Brain microvascular endothelial cell (primary cell): ENCODE measurements at regions not wholly inside any gene's neighbourhood (a gene's known extent, or its start where the extent isn't known, plus 50 kb on each side); places are given as distances from the start of the nearest gene placed in this dataset.
"Not testable (repeated sequence)": the region's sequence is repeated elsewhere in the genome, so short reads cannot be mapped to it uniquely, and the experiment has no call there.

Experiments
- DNase-seq: peaks from one replicate; pipeline ENCODE4 v3.0.0-alpha.2; 2020
- H3K27ac ChIP-seq: fragments of 250-450 bp; sonication (Bioruptor Pico); 2 replicates; pipeline ENCODE4 v1.5.1; 2020; ENCODE audit warnings: mild to moderate bottlenecking, moderate library complexity
- H3K27me3 ChIP-seq: fragments of 250-450 bp; sonication (Bioruptor Pico); replicated peaks from 2 replicates; pipeline ENCODE4 v1.5.1; 2020; ENCODE audit warnings: mild to moderate bottlenecking
- H3K36me3 ChIP-seq: fragments of 250-450 bp; sonication (Bioruptor Pico); replicated peaks from 2 replicates; pipeline ENCODE4 v1.5.1; 2020; ENCODE audit warnings: mild to moderate bottlenecking
- H3K4me3 ChIP-seq: 2 replicates; pipeline ENCODE4 v1.5.1; 2011; ENCODE audit warnings: low read depth, mild to moderate bottlenecking, control low read depth, low read length, moderate library complexity
- in situ Hi-C: cut with HindIII; loops from 2 replicates; pipeline ENCODE4 v1.10.0; 2017; ENCODE audit warnings: low sequenced_read_pairs, low pct_ligation_motif_present
- TF ChIP-seq, protein P1 (sequence below): IDR thresholded peaks from 2 replicates; pipeline ENCODE4 v1.5.1; 2011; ENCODE audit warnings: low read depth, mild to moderate bottlenecking, moderate library complexity, low read length, control low read depth, inconsistent platforms; ENCODE audit errors: missing control alignments

DNA sequence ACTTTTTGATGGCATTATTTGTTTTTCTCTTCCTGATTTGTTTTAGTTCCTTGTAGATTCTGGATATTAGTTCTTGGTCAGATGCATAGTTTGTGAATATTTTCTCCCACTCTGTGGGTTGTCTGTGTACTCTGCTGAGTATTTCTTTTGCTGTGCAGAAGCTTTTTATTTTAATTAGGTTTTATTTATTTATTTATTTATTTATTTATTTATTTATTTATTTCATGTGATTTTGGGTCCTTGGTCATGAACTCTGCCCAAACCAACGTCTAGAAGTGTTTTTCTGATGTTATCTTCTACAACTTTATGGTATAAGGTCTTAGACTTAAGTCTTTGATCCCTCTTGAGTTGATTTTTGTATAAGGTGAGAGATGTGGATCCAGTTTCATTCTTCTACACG is 292.2 kb downstream of the CDH7 start:
- in situ Hi-C loops = no loop called here
- Histone ChIP-seq H3K27me3 (no peaks in the 10 kb centered on the region), H3K27ac (no peak overlapping the region), H3K36me3 (no peaks in the 10 kb centered on the region), H3K4me3 (no peak overlapping the region)
- TF ChIP-seq, protein P1, sequence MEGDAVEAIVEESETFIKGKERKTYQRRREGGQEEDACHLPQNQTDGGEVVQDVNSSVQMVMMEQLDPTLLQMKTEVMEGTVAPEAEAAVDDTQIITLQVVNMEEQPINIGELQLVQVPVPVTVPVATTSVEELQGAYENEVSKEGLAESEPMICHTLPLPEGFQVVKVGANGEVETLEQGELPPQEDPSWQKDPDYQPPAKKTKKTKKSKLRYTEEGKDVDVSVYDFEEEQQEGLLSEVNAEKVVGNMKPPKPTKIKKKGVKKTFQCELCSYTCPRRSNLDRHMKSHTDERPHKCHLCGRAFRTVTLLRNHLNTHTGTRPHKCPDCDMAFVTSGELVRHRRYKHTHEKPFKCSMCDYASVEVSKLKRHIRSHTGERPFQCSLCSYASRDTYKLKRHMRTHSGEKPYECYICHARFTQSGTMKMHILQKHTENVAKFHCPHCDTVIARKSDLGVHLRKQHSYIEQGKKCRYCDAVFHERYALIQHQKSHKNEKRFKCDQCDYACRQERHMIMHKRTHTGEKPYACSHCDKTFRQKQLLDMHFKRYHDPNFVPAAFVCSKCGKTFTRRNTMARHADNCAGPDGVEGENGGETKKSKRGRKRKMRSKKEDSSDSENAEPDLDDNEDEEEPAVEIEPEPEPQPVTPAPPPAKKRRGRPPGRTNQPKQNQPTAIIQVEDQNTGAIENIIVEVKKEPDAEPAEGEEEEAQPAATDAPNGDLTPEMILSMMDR = no peak
- DNase-seq = no peak

DNA sequence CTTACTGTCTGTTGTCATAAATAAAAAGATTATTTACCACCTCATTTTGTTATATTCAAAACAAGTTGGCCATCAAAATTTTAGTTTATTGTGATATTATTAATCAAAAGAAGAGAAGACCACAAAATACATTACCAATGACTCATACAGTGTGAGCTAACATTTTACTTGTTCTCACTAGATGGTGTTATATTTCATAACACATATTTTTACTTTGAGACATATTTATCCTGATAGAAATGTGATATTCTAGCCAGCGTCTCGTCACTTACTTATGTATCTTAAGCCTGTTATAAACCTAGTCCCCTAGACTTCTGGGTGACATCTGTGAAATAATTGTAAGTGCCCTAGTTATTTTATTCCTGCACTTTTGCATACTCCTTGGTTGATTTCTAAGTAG is 263.2 kb downstream of the CDH7 start:
- H3K4me3 ChIP-seq = no peak overlapping the region
- no peaks in the 10 kb centered on the region for H3K27me3 ChIP-seq
- no peak for DNase-seq
- H3K36me3 ChIP-seq = no peaks in the 10 kb centered on the region
- in situ Hi-C loops = no loop called here
- TF ChIP-seq, protein P1 = no peak
- H3K27ac ChIP-seq = no peak overlapping the region

DNA sequence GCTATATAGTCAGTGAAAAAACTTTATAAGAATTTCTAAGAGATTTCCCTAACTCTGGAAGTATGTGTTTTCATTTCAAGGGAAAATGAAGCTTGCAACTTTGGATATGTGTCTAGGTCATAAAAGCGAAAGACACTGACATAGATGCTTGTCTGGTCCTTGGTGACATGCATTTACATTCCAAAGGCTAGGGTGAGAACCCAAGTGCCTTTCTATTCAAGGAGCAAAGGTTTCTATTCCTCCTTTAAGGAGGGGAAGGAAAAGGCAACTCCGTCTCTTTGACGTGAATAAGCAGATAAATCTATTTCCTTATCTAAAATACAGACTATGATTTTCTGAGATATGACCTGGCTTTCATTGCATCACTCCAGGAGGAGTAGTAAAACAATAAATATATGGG is 261.1 kb downstream of the CDH7 start:
- Histone ChIP-seq H3K4me3 (no peak overlapping the region), H3K36me3 (no peaks in the 10 kb centered on the region), H3K27me3 (no peaks in the 10 kb centered on the region), H3K27ac (no peak overlapping the region)
- DNase-seq = no peak
- in situ Hi-C loops = no loop called here
- TF ChIP-seq, protein P1 = no peak

DNA sequence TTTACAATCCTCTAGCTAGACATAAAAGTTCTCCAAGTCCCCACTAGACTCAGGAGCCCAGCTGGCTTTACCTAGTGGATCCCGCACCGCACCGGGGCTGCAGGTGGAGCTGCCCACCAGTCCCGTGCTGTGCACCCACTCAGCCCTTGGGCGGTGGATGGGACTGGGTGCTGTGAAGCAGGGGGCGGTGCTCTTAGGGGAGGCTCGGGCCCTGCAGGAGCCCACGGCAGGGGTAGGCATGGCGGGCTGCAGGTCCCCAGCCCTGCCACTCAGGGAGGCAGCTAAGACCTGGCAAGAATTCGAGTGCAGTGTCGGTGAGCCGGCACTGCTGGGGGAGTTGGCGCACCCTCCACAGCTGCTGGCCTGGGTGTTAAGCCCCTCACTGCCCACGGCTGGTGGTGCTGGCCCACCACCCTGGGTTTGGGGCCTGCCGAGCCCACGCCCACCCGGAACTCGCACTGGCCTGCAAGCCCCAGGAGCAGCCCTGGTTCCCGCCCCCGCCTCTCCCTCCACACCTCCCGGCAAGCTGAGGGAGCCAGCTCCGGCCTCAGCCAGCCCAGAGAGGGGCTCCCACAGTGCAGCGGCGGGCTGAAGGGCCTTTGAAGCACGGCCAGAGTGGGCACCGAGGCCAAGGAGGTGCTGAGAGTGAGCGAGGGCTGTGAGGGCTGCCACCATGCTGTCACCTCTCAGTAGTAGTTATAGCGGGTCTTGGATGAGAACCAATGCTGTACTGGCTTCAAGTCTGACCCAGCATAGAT is 255.2 kb downstream of the CDH7 start:
- in situ Hi-C loops = no loop called here
- no peak for DNase-seq
- no peak overlapping the region for H3K4me3 ChIP-seq
- H3K36me3 ChIP-seq = no peaks in the 10 kb centered on the region
- TF ChIP-seq, protein P1 = no peak
- H3K27me3 ChIP-seq = no peaks in the 10 kb centered on the region
- H3K27ac ChIP-seq = no peak overlapping the region

DNA sequence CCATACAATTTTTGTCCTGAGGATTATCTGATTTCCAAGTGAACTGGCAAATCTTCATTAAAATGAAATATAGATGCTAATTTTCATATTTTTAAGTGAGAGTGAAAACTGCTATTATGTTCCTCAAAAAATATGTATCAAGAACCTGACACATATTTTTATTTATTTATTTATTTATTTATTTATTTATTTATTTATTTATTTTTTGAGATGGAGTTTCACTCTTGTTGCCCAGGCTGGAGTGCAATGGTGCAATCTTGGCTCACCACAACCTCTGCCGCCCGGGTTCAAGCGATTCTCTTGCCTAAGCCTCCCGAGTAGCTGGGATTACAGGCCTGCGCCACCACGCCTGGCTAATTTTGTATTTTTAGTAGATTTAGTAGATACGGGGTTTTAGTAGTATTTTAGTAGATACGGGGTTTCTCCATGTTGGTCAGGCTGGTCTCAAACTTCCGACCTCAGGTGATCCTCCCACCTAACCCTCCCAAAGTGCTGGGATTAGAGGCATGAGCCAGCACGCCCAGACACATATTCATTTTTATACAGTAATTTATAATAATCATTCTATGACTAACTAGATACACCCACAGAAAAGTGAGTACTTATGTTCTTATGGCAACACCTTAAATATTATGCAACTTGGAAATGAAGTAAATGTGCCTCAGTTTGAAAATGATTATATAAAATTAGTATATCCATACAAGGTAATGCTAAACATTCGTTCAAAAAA is 248.3 kb downstream of the CDH7 start:
- DNase-seq, H3K27me3 ChIP-seq, H3K4me3 ChIP-seq, in situ Hi-C loops, H3K27ac ChIP-seq, H3K36me3 ChIP-seq: not testable (repeated sequence)

DNA sequence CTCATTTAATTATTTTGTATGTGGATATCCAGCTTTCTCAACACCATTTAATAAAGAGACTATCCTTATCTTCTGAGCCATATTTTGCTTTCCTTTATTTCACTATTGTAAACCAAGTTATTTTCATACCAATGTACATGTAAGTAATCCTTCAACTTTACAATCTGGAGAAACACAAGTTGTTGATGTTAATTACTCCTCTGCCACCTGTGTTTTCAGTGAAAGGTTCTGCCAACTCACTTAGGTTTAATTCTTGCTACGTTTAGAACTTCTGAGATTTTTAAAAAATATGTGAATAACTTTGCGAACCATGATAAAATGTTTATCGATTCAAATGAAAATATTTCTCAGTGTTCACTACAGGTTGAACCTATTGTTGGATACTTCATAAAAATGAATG is 244.4 kb downstream of the CDH7 start:
- no peaks in the 10 kb centered on the region for H3K36me3 ChIP-seq
- no peak for DNase-seq
- TF ChIP-seq, protein P1 = no peak
- H3K4me3 ChIP-seq = no peak overlapping the region
- no peaks in the 10 kb centered on the region for H3K27me3 ChIP-seq
- no peak overlapping the region for H3K27ac ChIP-seq
- in situ Hi-C loops = no loop called here
